ENCODE measurements at regions not wholly inside any gene's neighbourhood (a gene's known extent, or its start where the extent isn't known, plus 50 kb on each side); places are given as distances from the start of the nearest gene placed in this dataset.

DNA sequence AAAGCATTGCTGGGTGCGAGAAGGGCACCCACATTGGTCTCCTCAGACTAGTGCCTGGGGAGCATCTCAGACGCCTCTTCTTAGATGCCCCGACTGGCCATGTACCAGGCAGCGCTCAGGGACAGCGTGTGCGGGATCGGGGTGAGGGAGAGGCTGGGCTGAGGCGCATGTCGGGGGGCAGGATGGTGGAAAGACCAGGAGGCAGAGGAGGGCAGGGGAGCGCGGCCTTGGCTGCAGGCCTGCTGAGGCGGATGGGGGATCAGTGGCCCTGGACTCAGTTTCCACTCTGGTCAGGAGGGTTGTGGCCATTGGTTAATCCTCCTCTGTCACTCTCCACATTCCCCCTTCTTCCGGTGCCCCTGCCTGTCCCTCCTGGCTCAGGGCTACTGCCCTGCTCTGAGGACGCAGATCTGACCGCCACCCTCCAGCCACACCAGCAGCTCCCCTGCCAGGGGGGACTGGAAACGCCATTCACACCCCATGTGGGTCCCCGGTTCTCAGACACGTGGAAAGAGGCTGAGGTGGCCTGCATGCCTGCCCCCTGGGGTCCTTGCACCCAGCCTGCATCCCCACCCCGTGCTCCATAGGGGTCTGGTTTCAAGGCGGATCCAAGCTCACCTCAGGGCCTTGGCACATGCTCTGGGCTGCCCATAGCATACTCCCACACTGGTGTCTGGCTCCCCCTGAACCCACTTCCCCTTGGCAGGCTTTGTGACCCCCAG, 105.9 kb downstream of the CPZ start:
- no peak for ATAC-seq
- no peaks in the 10 kb centered on the region for H3K36me3 ChIP-seq
- no peaks in the 10 kb centered on the region for H3K4me1 ChIP-seq
- H3K27ac ChIP-seq = no peak overlapping the region
- peaks cover 0 to 89% (median 59%) of the 10 kb centered on the region in 7 donors for H3K27me3 ChIP-seq
- WGBS, 2 donors = 90 to 91% methylated on average over 20 of the region's 20 CpGs
- peaks cover 0 to 12% (median 0%) of the 10 kb centered on the region in 11 donors for H3K9me3 ChIP-seq
- H3K4me3 ChIP-seq = no peak overlapping the region
- intact Hi-C loops (cut with DNase I) = no loop called here
- DNase-seq = no peak
- TF ChIP-seq, protein P1, sequence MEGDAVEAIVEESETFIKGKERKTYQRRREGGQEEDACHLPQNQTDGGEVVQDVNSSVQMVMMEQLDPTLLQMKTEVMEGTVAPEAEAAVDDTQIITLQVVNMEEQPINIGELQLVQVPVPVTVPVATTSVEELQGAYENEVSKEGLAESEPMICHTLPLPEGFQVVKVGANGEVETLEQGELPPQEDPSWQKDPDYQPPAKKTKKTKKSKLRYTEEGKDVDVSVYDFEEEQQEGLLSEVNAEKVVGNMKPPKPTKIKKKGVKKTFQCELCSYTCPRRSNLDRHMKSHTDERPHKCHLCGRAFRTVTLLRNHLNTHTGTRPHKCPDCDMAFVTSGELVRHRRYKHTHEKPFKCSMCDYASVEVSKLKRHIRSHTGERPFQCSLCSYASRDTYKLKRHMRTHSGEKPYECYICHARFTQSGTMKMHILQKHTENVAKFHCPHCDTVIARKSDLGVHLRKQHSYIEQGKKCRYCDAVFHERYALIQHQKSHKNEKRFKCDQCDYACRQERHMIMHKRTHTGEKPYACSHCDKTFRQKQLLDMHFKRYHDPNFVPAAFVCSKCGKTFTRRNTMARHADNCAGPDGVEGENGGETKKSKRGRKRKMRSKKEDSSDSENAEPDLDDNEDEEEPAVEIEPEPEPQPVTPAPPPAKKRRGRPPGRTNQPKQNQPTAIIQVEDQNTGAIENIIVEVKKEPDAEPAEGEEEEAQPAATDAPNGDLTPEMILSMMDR (IDR thresholded peaks at IDR 0.05) = no peak

- intact Hi-C loops (cut with DNase I) = no loop called here
- 78 to 87% methylated on average over 7 of the region's 7 CpGs for WGBS, 2 donors
- Histone ChIP-seq H3K4me3 (no peak overlapping the region), H3K27ac (no peak overlapping the region), H3K36me3 (no peaks in the 10 kb centered on the region), H3K27me3 (peaks cover 0 to 82% (median 53%) of the 10 kb centered on the region in 7 donors), H3K4me1 (no peaks in the 10 kb centered on the region), H3K9me3 (peaks cover 0 to 12% (median 0%) of the 10 kb centered on the region in 11 donors)
- ATAC-seq (no peak), DNase-seq (no peak)
- TF ChIP-seq, protein P1 (IDR thresholded peaks at IDR 0.05) = no peak
Measured at GRCh38 chr4:8697826-8698225, 105.3 kb downstream of the CPZ start.

DNA sequence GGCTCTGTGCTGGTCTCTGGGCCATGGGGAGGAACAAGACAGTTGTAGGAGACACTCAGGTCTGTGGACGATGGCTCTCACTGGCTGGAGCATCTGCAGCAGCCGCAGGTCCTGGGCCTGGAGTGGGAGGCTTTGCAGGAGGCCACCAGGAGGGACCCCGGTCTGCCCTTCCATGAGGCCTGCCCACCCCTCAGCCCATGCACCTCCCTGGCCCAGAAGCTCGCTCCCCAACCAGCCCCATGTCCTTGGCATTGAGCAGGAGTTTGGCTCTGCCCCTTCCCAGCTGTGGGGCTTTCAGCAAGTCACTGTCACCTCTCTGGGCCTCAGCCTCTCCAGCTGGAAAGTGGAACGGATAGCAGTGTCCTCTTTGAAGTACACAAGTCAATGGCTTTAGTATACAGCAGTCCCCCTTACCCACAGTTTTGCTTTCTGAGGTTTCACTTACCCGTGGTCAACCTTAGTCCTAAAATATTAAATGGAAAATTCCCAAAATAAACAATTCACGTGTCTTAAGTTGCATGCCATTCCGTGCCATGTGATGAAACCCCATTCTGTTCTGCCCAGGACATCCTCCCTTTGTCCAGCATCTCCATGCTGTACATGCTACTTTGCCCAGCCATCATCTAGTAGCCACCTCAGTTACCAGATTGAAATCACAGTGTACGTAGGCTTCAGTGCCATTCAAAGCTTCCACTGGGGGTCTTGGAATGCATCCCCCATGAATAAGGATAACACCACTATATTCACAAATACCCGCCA, 104.0 kb downstream of the CPZ start:
- Histone ChIP-seq H3K4me3 (no peak overlapping the region), H3K27me3 (peaks cover 0 to 71% (median 44%) of the 10 kb centered on the region in 7 donors), H3K9me3 (peaks cover 0 to 12% (median 0%) of the 10 kb centered on the region in 11 donors), H3K4me1 (no peaks in the 10 kb centered on the region), H3K36me3 (no peaks in the 10 kb centered on the region), H3K27ac (no peak overlapping the region)
- TF ChIP-seq, protein P1 (IDR thresholded peaks at IDR 0.05) = no peak
- ATAC-seq (no peak), DNase-seq (no peak)
- intact Hi-C loops (cut with DNase I) = no loop called here
- 68 to 78% methylated on average over 10 of the region's 10 CpGs for WGBS, 2 donors

GRCh38 chr4:8695237-8696219, 103.0 kb downstream of the CPZ start:
- peaks cover 0 to 12% (median 0%) of the 10 kb centered on the region in 11 donors for H3K9me3 ChIP-seq
- DNase-seq (no peak), ATAC-seq (no peak)
- H3K27me3 ChIP-seq = peaks cover 0 to 61% (median 35%) of the 10 kb centered on the region in 7 donors
- intact Hi-C loops (cut with DNase I) = no loop called here
- no peaks in the 10 kb centered on the region for H3K4me1 ChIP-seq
- no peak overlapping the region for H3K4me3 ChIP-seq
- TF ChIP-seq, protein P1 (IDR thresholded peaks at IDR 0.05) = no peak
- H3K27ac ChIP-seq = no peak overlapping the region
- no peaks in the 10 kb centered on the region for H3K36me3 ChIP-seq
- WGBS, 2 donors = 73 to 75% methylated on average over 18 of the region's 18 CpGs

Data from heart right ventricle (tissue), 16 donors.